PC-9 (cell line): ENCODE measurements at regions not wholly inside any gene's neighbourhood (a gene's known extent, or its start where the extent isn't known, plus 50 kb on each side); places are given as distances from the start of the nearest gene placed in this dataset.

ENCODE experiments used
- BruUV-seq: library from RNA; stranded (reverse); fragments of 400-500 nt; replicated peaks from 2 replicates; lab custom pipeline; 2021; lab: Mats Ljungman, UMichigan
- CTCF ChIA-PET: fragments of 300-600 bp; sonication (Branson Sonifier 250); formaldehyde crosslinking; loops from one replicate; lab custom pipeline; 2022; ENCODE audit warnings: antibody characterized with exemption; lab: Charles Lee
- POLR2A ChIA-PET: fragments of 300-600 bp; sonication (Branson Sonifier 250); formaldehyde crosslinking; loops from one replicate; lab custom pipeline; 2022; ENCODE audit warnings: antibody characterized with exemption; ENCODE audit not compliant: unreplicated experiment; lab: Charles Lee
- DNase-seq, 2 experiments: peaks; one replicate each; pipeline versions ENCODE4 v3.0.0 to v3.0.0-alpha.2; 2015 to 2022; ENCODE audit warnings: mixed read lengths in 1 of 2
- H2AFZ ChIP-seq: fragments of 200-600 bp; sonication (generic); 2 replicates; pipeline ENCODE4 v1.8.1; 2017; ENCODE audit warnings: antibody characterized with exemption
- H3F3A ChIP-seq: fragments of 200-600 bp; sonication (generic); 2 replicates; pipeline ENCODE4 v1.8.1; 2017; ENCODE audit warnings: antibody characterized with exemption, mild to moderate bottlenecking, low read depth; ENCODE audit not compliant: insufficient read depth
- H3K27ac ChIP-seq: fragments of 200-600 bp; sonication (generic); 2 replicates; pipeline ENCODE4 v1.6.1; 2016; ENCODE audit warnings: mixed run types
- H3K27me3 ChIP-seq: fragments of 200-600 bp; sonication (generic); 2 replicates; pipeline ENCODE4 v1.6.1; 2016; ENCODE audit warnings: low read depth, mixed run types; ENCODE audit not compliant: insufficient read depth
- H3K36me3 ChIP-seq: fragments of 200-600 bp; sonication (generic); 2 replicates; pipeline ENCODE4 v1.6.1; 2016; ENCODE audit warnings: low read depth, mixed run types
- H3K4me1 ChIP-seq: fragments of 200-600 bp; sonication (generic); replicated peaks from 2 replicates; pipeline ENCODE4 v1.6.1; 2016; ENCODE audit warnings: mixed run types; ENCODE audit not compliant: insufficient read depth
- H3K4me2 ChIP-seq: fragments of 200-600 bp; sonication (generic); 2 replicates; pipeline ENCODE4 v1.6.1; 2017; ENCODE audit warnings: mixed run types
- H3K4me3 ChIP-seq: fragments of 200-600 bp; sonication (generic); 2 replicates; pipeline ENCODE4 v1.6.1; 2016; ENCODE audit warnings: mixed run types
- H3K79me2 ChIP-seq: fragments of 200-600 bp; sonication (generic); 2 replicates; pipeline ENCODE4 v1.6.1; 2017; ENCODE audit warnings: low read depth, mixed run types
- H3K9me2 ChIP-seq: fragments of 200-600 bp; sonication (generic); 2 replicates; pipeline ENCODE4 v1.8.1; 2017; ENCODE audit warnings: mild to moderate bottlenecking; ENCODE audit not compliant: insufficient read depth
- H3K9me3 ChIP-seq: fragments of 200-600 bp; sonication (generic); 2 replicates; pipeline ENCODE4 v1.8.1; 2016; ENCODE audit warnings: low read depth; ENCODE audit not compliant: insufficient read depth
- H4K20me1 ChIP-seq: fragments of 200-600 bp; sonication (generic); 2 replicates; pipeline ENCODE4 v1.8.1; 2017; ENCODE audit not compliant: insufficient read depth
- CTCF ChIP-seq: fragments of 200-600 bp; sonication (generic); conservative IDR thresholded peaks from 2 replicates; pipeline ENCODE4 v1.6.1; 2017; ENCODE audit warnings: mixed run types, antibody characterized with exemption, mild to moderate bottlenecking, moderate library complexity
- EZH2 ChIP-seq: fragments of 200-600 bp; sonication (generic); IDR thresholded peaks from 2 replicates; pipeline ENCODE4 v1.8.0; 2017; ENCODE audit warnings: antibody characterized with exemption, low read depth
- intact Hi-C: fragments of 100-400 bp; cut with micrococcal nuclease; formaldehyde crosslinking; loops from one replicate; pipeline ENCODE4 v1.10.0; 2022; ENCODE audit not compliant: unreplicated experiment

DNA sequence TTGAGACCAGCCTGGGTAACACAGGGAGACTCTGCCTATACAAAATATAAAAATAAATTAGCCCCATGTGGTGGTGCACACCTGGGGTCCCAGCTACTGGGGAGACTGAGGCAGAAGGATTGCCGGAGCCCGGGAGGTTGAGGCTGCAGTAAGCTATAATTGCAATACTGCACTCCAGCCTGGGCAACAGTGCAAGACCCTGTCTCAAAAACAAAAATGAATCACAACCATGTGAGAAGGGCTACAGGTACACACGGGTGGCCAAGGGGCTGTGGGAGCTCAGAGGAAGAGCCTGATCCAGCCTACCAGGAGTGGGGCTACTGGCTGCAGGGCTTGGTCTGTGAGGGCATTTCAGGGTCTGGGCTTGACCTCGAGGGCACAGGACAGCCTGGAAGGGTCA, 55.2 kb upstream of the STXBP1 start:
- no peak overlapping the region for H2AFZ ChIP-seq
- peaks cover 94% of the 10 kb centered on the region for H3K79me2 ChIP-seq
- DNase-seq = no peak
- H3K4me1 ChIP-seq = peaks cover 75% of the 10 kb centered on the region
- H3K36me3 ChIP-seq = peaks cover 27% of the 10 kb centered on the region
- CTCF ChIA-PET = interaction anchor here (0.6 kb wide), 1 partner anchor 28 kb away, joined by 5 read pairs; no protein-coding TSS in a partner anchor
- H3K4me3 ChIP-seq = no peak overlapping the region
- peaks cover 34% of the 10 kb centered on the region for H4K20me1 ChIP-seq
- POLR2A ChIA-PET = interaction anchor here (0.5 to 0.6 kb wide), 2 partner anchors 9 to 395 kb away, joined by 3 to 5 read pairs; no protein-coding TSS in a partner anchor
- peak overlapping the region; percentile 69 for H3K4me2 ChIP-seq
- BruUV-seq = no TSS peak
- TF ChIP-seq CTCF = no peak
- no peak for TF ChIP-seq EZH2
- H3K27ac ChIP-seq = peak overlapping the region; percentile 74
- no peaks in the 10 kb centered on the region for H3K9me2 ChIP-seq
- H3F3A ChIP-seq = peaks cover 48% of the 10 kb centered on the region
- H3K9me3 ChIP-seq = no peaks in the 10 kb centered on the region
- H3K27me3 ChIP-seq = no peaks in the 10 kb centered on the region
- intact Hi-C loops = loop anchor here (1.0 kb wide), 3 partner anchors 12 to 35 kb away; no protein-coding TSS in a partner anchor

GRCh38 chr9:127557466-127557869, 54.6 kb upstream of the STXBP1 start:
- Histone ChIP-seq H3K36me3 (peaks cover 29% of the 10 kb centered on the region), H3K9me2 (no peaks in the 10 kb centered on the region), H3K9me3 (no peaks in the 10 kb centered on the region), H3K27me3 (no peaks in the 10 kb centered on the region), H3K4me2 (peak overlapping the region; percentile 69), H2AFZ (no peak overlapping the region), H3K27ac (peak overlapping the region; percentile 74), H3K79me2 (peaks cover 91% of the 10 kb centered on the region), H3K4me3 (peak overlapping the region; percentile 22; the same call in 1 of the 2 replicates), H3K4me1 (peaks cover 80% of the 10 kb centered on the region), H3F3A (peaks cover 53% of the 10 kb centered on the region), H4K20me1 (peaks cover 30% of the 10 kb centered on the region)
- no peak for TF ChIP-seq CTCF
- TF ChIP-seq EZH2 = no peak
- POLR2A ChIA-PET = interaction anchor here (0.5 to 0.7 kb wide), 5 partner anchors 11 to 396 kb away, joined by 3 to 16 read pairs (median 5); no protein-coding TSS in a partner anchor
- intact Hi-C loops = no loop called here
- BruUV-seq = no TSS peak
- DNase-seq = peak; percentile 50 to 85
- CTCF ChIA-PET = interaction anchor here (0.6 kb wide), 1 partner anchor 27 kb away, joined by 5 read pairs; no protein-coding TSS in a partner anchor

- CTCF ChIA-PET = no interaction called here
- H4K20me1 ChIP-seq = peaks cover 26% of the 10 kb centered on the region
These were observed 54.0 kb upstream of the STXBP1 start for GRCh38 chr9:127557998-127558546.

More at GRCh38 chr9:127557998-127558546, 54.0 kb upstream of the STXBP1 start:
- peaks cover 91% of the 10 kb centered on the region for H3K79me2 ChIP-seq
- DNase-seq = no peak
- no peak overlapping the region for H2AFZ ChIP-seq
- peak overlapping the region; percentile 69 for H3K4me2 ChIP-seq
- H3F3A ChIP-seq = peaks cover 59% of the 10 kb centered on the region
- H3K9me3 ChIP-seq = no peaks in the 10 kb centered on the region
- POLR2A ChIA-PET = interaction anchor here (0.5 to 0.9 kb wide), 5 partner anchors 11 to 36 kb away, joined by 3 to 16 read pairs (median 5); no protein-coding TSS in a partner anchor
- no peaks in the 10 kb centered on the region for H3K27me3 ChIP-seq
- H3K36me3 ChIP-seq = peaks cover 32% of the 10 kb centered on the region
- no peaks in the 10 kb centered on the region for H3K9me2 ChIP-seq
- H3K4me1 ChIP-seq = peaks cover 86% of the 10 kb centered on the region
- no TSS peak for BruUV-seq
- H3K4me3 ChIP-seq = peak overlapping the region; percentile 22; the same call in 1 of the 2 replicates
- H3K27ac ChIP-seq = peak overlapping the region; percentile 74
- TF ChIP-seq CTCF (no peak), EZH2 (no peak)
- intact Hi-C loops = no loop called here
